Activated T-helper 1 cell treated with anti-CD3 and anti-CD28 coated beads, Interleukin-12 subunit alpha, Interleukin-12 subunit beta, Interleukin-2, Interleukin-4 antibody, amounts not matched to agents 30 ng/mL and 10 ng/mL and 1 ng/mL, durations not matched to agents 14 hours and 24 hours and 36 hours (primary cell): ENCODE measurements at regions not wholly inside any gene's neighbourhood (a gene's known extent, or its start where the extent isn't known, plus 50 kb on each side); places are given as distances from the start of the nearest gene placed in this dataset.

Experiments
- DNase-seq: peaks from one replicate; pipeline ENCODE4 v3.0.0; 2021; ENCODE audit warnings: low spot score
- H3K27ac Mint-ChIP-seq: one replicate; pipeline ENCODE4 v1.8.0; 2021; ENCODE audit warnings: mild to moderate bottlenecking, mixed read lengths
- H3K27me3 Mint-ChIP-seq: one replicate; pipeline ENCODE4 v1.8.0; 2022; ENCODE audit warnings: mild to moderate bottlenecking, moderate library complexity, mixed read lengths; ENCODE audit not compliant: insufficient read depth
- H3K36me3 Mint-ChIP-seq: one replicate; pipeline ENCODE4 v1.8.0; 2021; ENCODE audit warnings: low read depth, mixed read lengths
- H3K4me1 Mint-ChIP-seq: one replicate; pipeline ENCODE4 v1.8.0; 2021; ENCODE audit warnings: low read depth, mixed read lengths
- H3K4me3 Mint-ChIP-seq: one replicate; pipeline ENCODE4 v1.8.0; 2021; ENCODE audit warnings: mild to moderate bottlenecking, moderate library complexity, mixed read lengths
- H3K9me3 Mint-ChIP-seq: one replicate; pipeline ENCODE4 v1.8.0; 2021; ENCODE audit warnings: mixed read lengths
- intact Hi-C: fragments of 100-400 bp; cut with micrococcal nuclease; formaldehyde crosslinking; loops from one replicate; pipeline ENCODE4 v1.15.1; 2024

GRCh38 chr11:70505331-70505731, 107.0 kb downstream of the CTTN start:
- Mint-ChIP-seq H3K4me1 (no peaks in the 10 kb centered on the region), H3K4me3 (no peak overlapping the region), H3K9me3 (no peaks in the 10 kb centered on the region), H3K27me3 (no peaks in the 10 kb centered on the region), H3K36me3 (no peaks in the 10 kb centered on the region), H3K27ac (no peak overlapping the region)
- DNase-seq = no peak
- intact Hi-C loops = no loop called here

- Mint-ChIP-seq H3K36me3 (no peaks in the 10 kb centered on the region), H3K27ac (no peak overlapping the region), H3K9me3 (no peaks in the 10 kb centered on the region), H3K27me3 (no peaks in the 10 kb centered on the region), H3K4me1 (no peaks in the 10 kb centered on the region), H3K4me3 (no peak overlapping the region)
- DNase-seq = no peak
- intact Hi-C loops = no loop called here
These were observed 107.7 kb downstream of the CTTN start for GRCh38 chr11:70505761-70506657.

- Mint-ChIP-seq H3K36me3 (no peaks in the 10 kb centered on the region), H3K27me3 (no peaks in the 10 kb centered on the region), H3K27ac (no peak overlapping the region), H3K4me1 (no peaks in the 10 kb centered on the region), H3K9me3 (no peaks in the 10 kb centered on the region), H3K4me3 (no peak overlapping the region)
- intact Hi-C loops = no loop called here
- no peak for DNase-seq
These were observed 108.3 kb downstream of the CTTN start for GRCh38 chr11:70506658-70506970.

- intact Hi-C loops = no loop called here
- no peak overlapping the region for H3K4me3 Mint-ChIP-seq
- no peak overlapping the region for H3K27ac Mint-ChIP-seq
- H3K27me3 Mint-ChIP-seq = no peaks in the 10 kb centered on the region
- peaks cover 3% of the 10 kb centered on the region for H3K9me3 Mint-ChIP-seq
- no peak for DNase-seq
- no peaks in the 10 kb centered on the region for H3K4me1 Mint-ChIP-seq
- H3K36me3 Mint-ChIP-seq = no peaks in the 10 kb centered on the region
These were observed 108.7 kb downstream of the CTTN start for GRCh38 chr11:70506986-70507385.

- no peak overlapping the region for H3K27ac Mint-ChIP-seq
- H3K9me3 Mint-ChIP-seq = peaks cover 10% of the 10 kb centered on the region
These were observed 109.3 kb downstream of the CTTN start for GRCh38 chr11:70507466-70508230.

GRCh38 chr11:70508231-70508480, 109.8 kb downstream of the CTTN start:
- Mint-ChIP-seq H3K27ac (no peak overlapping the region), H3K9me3 (peaks cover 15% of the 10 kb centered on the region), H3K27me3 (peaks cover 3% of the 10 kb centered on the region), H3K4me3 (no peak overlapping the region), H3K4me1 (no peaks in the 10 kb centered on the region), H3K36me3 (no peaks in the 10 kb centered on the region)
- intact Hi-C loops = no loop called here
- no peak for DNase-seq

More at GRCh38 chr11:70507466-70508230, 109.3 kb downstream of the CTTN start:
- H3K36me3 Mint-ChIP-seq = no peaks in the 10 kb centered on the region
- H3K4me1 Mint-ChIP-seq = no peaks in the 10 kb centered on the region
- DNase-seq = no peak
- H3K27me3 Mint-ChIP-seq = peaks cover 2% of the 10 kb centered on the region
- H3K4me3 Mint-ChIP-seq = no peak overlapping the region
- intact Hi-C loops = no loop called here

GRCh38 chr11:70509476-70509875, 111.1 kb downstream of the CTTN start:
- Mint-ChIP-seq H3K4me1 (no peaks in the 10 kb centered on the region), H3K27me3 (peaks cover 3% of the 10 kb centered on the region), H3K9me3 (peaks cover 24% of the 10 kb centered on the region), H3K4me3 (no peak overlapping the region), H3K27ac (no peak overlapping the region), H3K36me3 (no peaks in the 10 kb centered on the region)
- DNase-seq = no peak
- intact Hi-C loops = no loop called here

GRCh38 chr11:70510106-70510505, 111.8 kb downstream of the CTTN start:
- H3K4me3 Mint-ChIP-seq = no peak overlapping the region
- intact Hi-C loops = no loop called here
- H3K27ac Mint-ChIP-seq = no peak overlapping the region
- H3K27me3 Mint-ChIP-seq = peaks cover 3% of the 10 kb centered on the region
- peaks cover 25% of the 10 kb centered on the region for H3K9me3 Mint-ChIP-seq
- H3K36me3 Mint-ChIP-seq = no peaks in the 10 kb centered on the region
- no peak for DNase-seq
- H3K4me1 Mint-ChIP-seq = no peaks in the 10 kb centered on the region

GRCh38 chr11:70510571-70510970, 112.2 kb downstream of the CTTN start:
- H3K9me3 Mint-ChIP-seq = peaks cover 25% of the 10 kb centered on the region
- DNase-seq = no peak
- intact Hi-C loops = no loop called here
- no peaks in the 10 kb centered on the region for H3K36me3 Mint-ChIP-seq
- H3K4me3 Mint-ChIP-seq = no peak overlapping the region
- H3K27me3 Mint-ChIP-seq = peaks cover 3% of the 10 kb centered on the region
- H3K4me1 Mint-ChIP-seq = no peaks in the 10 kb centered on the region
- H3K27ac Mint-ChIP-seq = no peak overlapping the region

GRCh38 chr11:70511345-70511744, 113.0 kb downstream of the CTTN start:
- H3K27me3 Mint-ChIP-seq = peaks cover 3% of the 10 kb centered on the region
- DNase-seq = no peak
- intact Hi-C loops = no loop called here
- H3K4me3 Mint-ChIP-seq = no peak overlapping the region
- no peaks in the 10 kb centered on the region for H3K36me3 Mint-ChIP-seq
- H3K27ac Mint-ChIP-seq = no peak overlapping the region
- H3K9me3 Mint-ChIP-seq = peaks cover 25% of the 10 kb centered on the region
- H3K4me1 Mint-ChIP-seq = no peaks in the 10 kb centered on the region

GRCh38 chr11:70512716-70513115, 114.4 kb downstream of the CTTN start:
- Mint-ChIP-seq H3K9me3 (peaks cover 25% of the 10 kb centered on the region), H3K36me3 (no peaks in the 10 kb centered on the region), H3K27ac (no peak overlapping the region), H3K4me1 (no peaks in the 10 kb centered on the region), H3K27me3 (peaks cover 3% of the 10 kb centered on the region), H3K4me3 (no peak overlapping the region)
- no peak for DNase-seq
- intact Hi-C loops = no loop called here

- no peak for DNase-seq
- Mint-ChIP-seq H3K36me3 (no peaks in the 10 kb centered on the region), H3K9me3 (peaks cover 20% of the 10 kb centered on the region), H3K4me3 (no peak overlapping the region), H3K27ac (no peak overlapping the region), H3K4me1 (no peaks in the 10 kb centered on the region), H3K27me3 (peaks cover 7% of the 10 kb centered on the region)
- intact Hi-C loops = no loop called here
These were observed 118.9 kb downstream of the CTTN start for GRCh38 chr11:70517203-70517602.

GRCh38 chr11:70517988-70518907, 119.9 kb downstream of the CTTN start:
- peaks cover 9% of the 10 kb centered on the region for H3K9me3 Mint-ChIP-seq
- H3K36me3 Mint-ChIP-seq = no peaks in the 10 kb centered on the region
- peaks cover 6% of the 10 kb centered on the region for H3K27me3 Mint-ChIP-seq
- H3K4me1 Mint-ChIP-seq = no peaks in the 10 kb centered on the region
- H3K27ac Mint-ChIP-seq = no peak overlapping the region
- intact Hi-C loops = no loop called here
- no peak for DNase-seq
- no peak overlapping the region for H3K4me3 Mint-ChIP-seq
